K562 (cell line): ENCODE measurements at regions not wholly inside any gene's neighbourhood (a gene's known extent, or its start where the extent isn't known, plus 50 kb on each side); places are given as distances from the start of the nearest gene placed in this dataset.
A peak's percentile ranks its signal among the peaks of the same experiment; 100 is the strongest.

Experiments used
- ATAC-seq: fragments of 200-7000 bp; cut with Tn5 transposase; 3 replicates; pipeline ENCODE4 v1.9.1; 2020; ENCODE audit warnings: moderate library complexity
- BruUV-seq: library from RNA; stranded (reverse); fragments of 400-500 nt; replicated peaks from 2 replicates; lab custom pipeline; 2021; lab: Mats Ljungman, UMichigan
- CTCF ChIA-PET: fragments of 300-600 bp; formaldehyde crosslinking; extraction: SDS; loops from one replicate; lab custom pipeline; 2021; ENCODE audit warnings: low intra/inter-chr PET ratio; lab: Yijun Ruan, JAX
- POLR2A ChIA-PET: fragments of 300-600, 350-650 bp; sonication (Branson Sonifier 250); formaldehyde crosslinking; extraction: SDS; loops from one replicate; lab custom pipeline; 2021; ENCODE audit warnings: antibody characterized with exemption, inconsistent platforms; lab: Yijun Ruan, JAX
- DNase-seq, 4 experiments: peaks; one replicate each; pipeline versions ENCODE4 v3.0.0 to v3.0.0-alpha.2; 2011 to 2018; ENCODE audit warnings: low spot score in 3 of 4, mixed read lengths in 3 of 4; ENCODE audit errors: extremely low read depth in 1 of 4
- FAIRE-seq: peaks from 2 replicates; lab custom pipeline; 2011; peaks lifted over from hg19 to GRCh38; lab: Jason Lieb, UNC
- H2AFZ ChIP-seq: 2 replicates; pipeline ENCODE4 v1.6.0; 2011; ENCODE audit warnings: low read depth, low read length, control low read depth, inconsistent platforms
- H3K27ac ChIP-seq: fragments of 200-600 bp; 3 replicates; pipeline ENCODE4 v1.8.0; 2011; ENCODE audit warnings: low read depth, mild to moderate bottlenecking, control low read depth, inconsistent platforms, low read length, moderate library complexity, mixed read lengths; ENCODE audit errors: extremely low read depth
- H3K27me3 ChIP-seq, 2 experiments: fragments of 300-600 bp in 1 of 2; 2 replicates in 1 of 2; 3 replicates in 1 of 2; pipeline versions ENCODE4 v1.6.0 to v1.8.0; 2011; ENCODE audit warnings: inconsistent platforms in 2 of 2, low read length in 2 of 2, mild to moderate bottlenecking in 1 of 2, mixed read lengths in 1 of 2, moderate library complexity in 1 of 2; ENCODE audit not compliant: control insufficient read depth in 2 of 2, insufficient read depth in 2 of 2
- H3K36me3 ChIP-seq: fragments of 300-600 bp; 3 replicates; pipeline ENCODE4 v1.8.0; 2011; ENCODE audit warnings: mild to moderate bottlenecking, low read length, inconsistent platforms; ENCODE audit not compliant: control insufficient read depth, insufficient read depth
- H3K4me1 ChIP-seq, 2 experiments: fragments of 200-600 bp in 1 of 2; replicated peaks in 1 of 2; 2 replicates in 1 of 2; 3 replicates in 1 of 2; pipeline versions ENCODE4 v1.5.1 to v1.8.0; 2011; ENCODE audit warnings: inconsistent platforms in 2 of 2, low read length in 2 of 2, mild to moderate bottlenecking in 1 of 2, mixed read lengths in 1 of 2, moderate library complexity in 1 of 2; ENCODE audit not compliant: control insufficient read depth in 2 of 2, insufficient read depth in 2 of 2
- H3K4me2 ChIP-seq: 2 replicates; pipeline ENCODE4 v1.6.1; 2011; ENCODE audit warnings: low read length, control low read depth, inconsistent platforms, mixed read lengths; ENCODE audit not compliant: insufficient read depth
- H3K4me3 ChIP-seq: fragments of 200-600 bp; sonication (generic), shearing (Covaris generic); 2 replicates; pipeline ENCODE4 v1.5.1; 2016; ENCODE audit warnings: control low read depth, inconsistent platforms
- H3K79me2 ChIP-seq: fragments of 200-600 bp; 3 replicates; pipeline ENCODE4 v1.8.0; 2011; ENCODE audit warnings: low read length, inconsistent platforms; ENCODE audit not compliant: control insufficient read depth, insufficient read depth
- H3K9ac ChIP-seq, 2 experiments: 2 replicates each; pipeline versions ENCODE4 v1.6.0 to v1.6.1; 2011; ENCODE audit warnings: low read depth in 2 of 2, low read length in 2 of 2, control low read depth in 1 of 2, inconsistent platforms in 1 of 2, mild to moderate bottlenecking in 1 of 2, mixed read lengths in 1 of 2; ENCODE audit not compliant: insufficient read depth in 1 of 2
- H3K9me1 ChIP-seq: one replicate; pipeline ENCODE4 v1.6.0; 2011; ENCODE audit warnings: inconsistent platforms, mild to moderate bottlenecking, low read length, moderate library complexity; ENCODE audit not compliant: control insufficient read depth, insufficient read depth
- H3K9me3 ChIP-seq: replicated peaks from 2 replicates; pipeline ENCODE4 v1.5.1; 2011; ENCODE audit warnings: low read depth, low read length, inconsistent platforms; ENCODE audit not compliant: control insufficient read depth, insufficient read depth
- H4K20me1 ChIP-seq: replicated peaks from 2 replicates; pipeline ENCODE4 v1.6.1; 2011; ENCODE audit warnings: low read length, inconsistent platforms, mixed read lengths; ENCODE audit not compliant: control insufficient read depth, insufficient read depth
- ARNT ChIP-seq, 2 experiments: fragments of 450-650 bp; IDR thresholded peaks; 2 replicates each; pipeline ENCODE4 v1.6.1; 2016; ENCODE audit warnings: mild to moderate bottlenecking in 1 of 2
- COPS2 ChIP-seq: fragments of 450-650 bp; conservative IDR thresholded peaks from 2 replicates; pipeline ENCODE4 v1.6.1; 2016; ENCODE audit warnings: mild to moderate bottlenecking, moderate library complexity
- DDX20 ChIP-seq: fragments of 450-650 bp; IDR thresholded peaks from 2 replicates; pipeline ENCODE4 v1.6.1; 2016; ENCODE audit warnings: missing genetic modification characterization, low read depth, mild to moderate bottlenecking, missing compliant biosample characterization, moderate library complexity
- PHF8 ChIP-seq: fragments of 200-600 bp; sonication (generic); IDR thresholded peaks from 2 replicates; pipeline ENCODE4 v1.6.1; 2012; ENCODE audit warnings: mixed run types, mild to moderate bottlenecking, inconsistent platforms, low read length, moderate library complexity, borderline replicate concordance
- RBBP5 ChIP-seq: fragments of 200-600 bp; sonication (generic); IDR thresholded peaks from 2 replicates; pipeline ENCODE4 v1.6.1; 2012; ENCODE audit warnings: borderline replicate concordance, mild to moderate bottlenecking, low read length, control low read depth, inconsistent platforms; ENCODE audit not compliant: insufficient read depth, poor library complexity, severe bottlenecking
- ZNF224 ChIP-seq: sonication (generic); formaldehyde crosslinking; IDR thresholded peaks from 2 replicates; pipeline ENCODE4 v1.8.0; 2022; ENCODE audit warnings: mild to moderate bottlenecking, missing genetic modification reagents
- WGBS: fragments of 100-300 bp; shearing (Covaris generic); methylation state at CpG from one replicate; pipeline ENCODE4 v1.1.6; 2016; ENCODE audit warnings: low coverage, mixed read lengths; ENCODE audit not compliant: insufficient coverage; ENCODE audit errors: missing lambda C conversion rate; 5-methylcytosine and 5-hydroxymethylcytosine counted together
- in situ Hi-C: fragments of 300-500 bp; cut with MboI; formaldehyde crosslinking; loops from 4 replicates; pipeline ENCODE4 v1.15.0; 2018; ENCODE audit warnings: inconsistent platforms, mixed read lengths
- intact Hi-C: fragments of 100-400 bp; cut with micrococcal nuclease; formaldehyde crosslinking; loops from 2 replicates; pipeline ENCODE4 v1.14.2; 2022
- TF ChIP-seq, protein P1 (sequence below): fragments of 450-650 bp; IDR thresholded peaks from 2 replicates; pipeline ENCODE4 v1.6.1; 2016; ENCODE audit warnings: mild to moderate bottlenecking, moderate library complexity
- TF ChIP-seq, protein P2 (sequence below): fragments of 250-450 bp; sonication (Bioruptor Pico); IDR thresholded peaks from 2 replicates; pipeline ENCODE4 v1.8.0; 2022; ENCODE audit warnings: moderate library complexity, mild to moderate bottlenecking, inconsistent platforms

DNA sequence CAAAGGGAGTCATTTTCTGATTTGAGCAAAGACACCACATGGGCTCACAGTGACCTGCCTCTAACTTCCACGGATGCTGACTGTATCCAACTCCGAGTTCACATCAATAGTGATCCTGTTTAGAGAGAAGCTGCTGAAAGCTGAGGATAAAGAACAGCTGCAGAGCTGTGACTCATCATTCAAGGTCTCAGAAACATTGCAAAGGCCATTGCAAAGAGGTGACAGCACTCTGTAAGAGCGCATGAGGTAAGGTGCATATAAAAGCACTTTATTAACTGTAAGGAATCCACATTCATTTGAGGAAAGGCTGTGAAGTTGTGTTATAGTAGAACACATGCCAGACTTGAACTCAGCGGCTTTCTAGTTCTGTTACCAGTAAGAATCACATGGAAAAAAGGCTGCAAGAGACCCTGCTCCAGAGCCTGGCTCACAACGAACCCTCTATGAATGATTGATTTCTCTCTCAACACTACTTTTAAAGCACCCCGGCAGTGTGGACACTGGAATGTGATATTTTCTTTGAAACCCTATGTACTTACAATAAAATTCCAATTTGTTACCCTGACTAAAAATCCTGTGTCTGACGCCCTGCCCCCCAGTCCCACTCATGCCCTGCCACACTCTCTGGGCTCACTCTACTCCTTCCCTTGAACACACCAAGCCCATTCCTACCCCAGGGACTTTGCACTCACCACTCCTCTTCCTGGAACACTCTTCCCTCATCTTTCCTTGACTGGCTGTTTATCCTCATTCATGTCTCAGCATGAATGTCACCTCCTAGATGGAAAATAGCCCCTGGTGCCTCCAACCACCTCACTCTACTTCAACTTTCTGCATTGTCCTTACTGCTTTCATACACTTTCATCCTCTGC lies 111.2 kb downstream of the LSM3 start:
- BruUV-seq: no TSS peak
- intact Hi-C loops: no loop called here
- Histone ChIP-seq H3K79me2 (no peaks in the 10 kb centered on the region), H3K4me2 (no peak overlapping the region), H3K4me1 (peaks cover 6 to 23% of the 10 kb centered on the region in 2 experiments; a peak in 3 of 5 replicates), H3K9ac (no peak overlapping the region), H3K36me3 (no peaks in the 10 kb centered on the region), H2AFZ (peak overlapping the region; percentile 16; the same call in 1 of the 2 replicates), H3K27me3 (no peaks in the 10 kb centered on the region), H3K9me3 (no peaks in the 10 kb centered on the region), H3K27ac (peak overlapping the region; percentile 16; the same call in 1 of the 3 replicates), H3K4me3 (no peak overlapping the region), H3K9me1 (no peaks in the 10 kb centered on the region), H4K20me1 (no peaks in the 10 kb centered on the region)
- ChIA-PET CTCF (no interaction called here), POLR2A (interaction anchor here (0.5 to 1.9 kb wide), 9 partner anchors 10 to 158 kb away, joined by 3 to 5 read pairs (median 3); partner anchors contain the start of genes LSM3 and XPC)
- peak; percentile 94 for FAIRE-seq
- in situ Hi-C loops: no loop called here
- WGBS: 17% methylated on average over 7 of the region's 7 CpGs
- DNase-seq: peak; percentile 43 to 72 (median 56)
- peak; percentile 90 for ATAC-seq
- no peak for TF ChIP-seq ZNF224 (CRISPR knock-in tag)
- no peak for TF ChIP-seq COPS2
- no peak for TF ChIP-seq PHF8
- no peak for TF ChIP-seq RBBP5
- TF ChIP-seq, protein P1, sequence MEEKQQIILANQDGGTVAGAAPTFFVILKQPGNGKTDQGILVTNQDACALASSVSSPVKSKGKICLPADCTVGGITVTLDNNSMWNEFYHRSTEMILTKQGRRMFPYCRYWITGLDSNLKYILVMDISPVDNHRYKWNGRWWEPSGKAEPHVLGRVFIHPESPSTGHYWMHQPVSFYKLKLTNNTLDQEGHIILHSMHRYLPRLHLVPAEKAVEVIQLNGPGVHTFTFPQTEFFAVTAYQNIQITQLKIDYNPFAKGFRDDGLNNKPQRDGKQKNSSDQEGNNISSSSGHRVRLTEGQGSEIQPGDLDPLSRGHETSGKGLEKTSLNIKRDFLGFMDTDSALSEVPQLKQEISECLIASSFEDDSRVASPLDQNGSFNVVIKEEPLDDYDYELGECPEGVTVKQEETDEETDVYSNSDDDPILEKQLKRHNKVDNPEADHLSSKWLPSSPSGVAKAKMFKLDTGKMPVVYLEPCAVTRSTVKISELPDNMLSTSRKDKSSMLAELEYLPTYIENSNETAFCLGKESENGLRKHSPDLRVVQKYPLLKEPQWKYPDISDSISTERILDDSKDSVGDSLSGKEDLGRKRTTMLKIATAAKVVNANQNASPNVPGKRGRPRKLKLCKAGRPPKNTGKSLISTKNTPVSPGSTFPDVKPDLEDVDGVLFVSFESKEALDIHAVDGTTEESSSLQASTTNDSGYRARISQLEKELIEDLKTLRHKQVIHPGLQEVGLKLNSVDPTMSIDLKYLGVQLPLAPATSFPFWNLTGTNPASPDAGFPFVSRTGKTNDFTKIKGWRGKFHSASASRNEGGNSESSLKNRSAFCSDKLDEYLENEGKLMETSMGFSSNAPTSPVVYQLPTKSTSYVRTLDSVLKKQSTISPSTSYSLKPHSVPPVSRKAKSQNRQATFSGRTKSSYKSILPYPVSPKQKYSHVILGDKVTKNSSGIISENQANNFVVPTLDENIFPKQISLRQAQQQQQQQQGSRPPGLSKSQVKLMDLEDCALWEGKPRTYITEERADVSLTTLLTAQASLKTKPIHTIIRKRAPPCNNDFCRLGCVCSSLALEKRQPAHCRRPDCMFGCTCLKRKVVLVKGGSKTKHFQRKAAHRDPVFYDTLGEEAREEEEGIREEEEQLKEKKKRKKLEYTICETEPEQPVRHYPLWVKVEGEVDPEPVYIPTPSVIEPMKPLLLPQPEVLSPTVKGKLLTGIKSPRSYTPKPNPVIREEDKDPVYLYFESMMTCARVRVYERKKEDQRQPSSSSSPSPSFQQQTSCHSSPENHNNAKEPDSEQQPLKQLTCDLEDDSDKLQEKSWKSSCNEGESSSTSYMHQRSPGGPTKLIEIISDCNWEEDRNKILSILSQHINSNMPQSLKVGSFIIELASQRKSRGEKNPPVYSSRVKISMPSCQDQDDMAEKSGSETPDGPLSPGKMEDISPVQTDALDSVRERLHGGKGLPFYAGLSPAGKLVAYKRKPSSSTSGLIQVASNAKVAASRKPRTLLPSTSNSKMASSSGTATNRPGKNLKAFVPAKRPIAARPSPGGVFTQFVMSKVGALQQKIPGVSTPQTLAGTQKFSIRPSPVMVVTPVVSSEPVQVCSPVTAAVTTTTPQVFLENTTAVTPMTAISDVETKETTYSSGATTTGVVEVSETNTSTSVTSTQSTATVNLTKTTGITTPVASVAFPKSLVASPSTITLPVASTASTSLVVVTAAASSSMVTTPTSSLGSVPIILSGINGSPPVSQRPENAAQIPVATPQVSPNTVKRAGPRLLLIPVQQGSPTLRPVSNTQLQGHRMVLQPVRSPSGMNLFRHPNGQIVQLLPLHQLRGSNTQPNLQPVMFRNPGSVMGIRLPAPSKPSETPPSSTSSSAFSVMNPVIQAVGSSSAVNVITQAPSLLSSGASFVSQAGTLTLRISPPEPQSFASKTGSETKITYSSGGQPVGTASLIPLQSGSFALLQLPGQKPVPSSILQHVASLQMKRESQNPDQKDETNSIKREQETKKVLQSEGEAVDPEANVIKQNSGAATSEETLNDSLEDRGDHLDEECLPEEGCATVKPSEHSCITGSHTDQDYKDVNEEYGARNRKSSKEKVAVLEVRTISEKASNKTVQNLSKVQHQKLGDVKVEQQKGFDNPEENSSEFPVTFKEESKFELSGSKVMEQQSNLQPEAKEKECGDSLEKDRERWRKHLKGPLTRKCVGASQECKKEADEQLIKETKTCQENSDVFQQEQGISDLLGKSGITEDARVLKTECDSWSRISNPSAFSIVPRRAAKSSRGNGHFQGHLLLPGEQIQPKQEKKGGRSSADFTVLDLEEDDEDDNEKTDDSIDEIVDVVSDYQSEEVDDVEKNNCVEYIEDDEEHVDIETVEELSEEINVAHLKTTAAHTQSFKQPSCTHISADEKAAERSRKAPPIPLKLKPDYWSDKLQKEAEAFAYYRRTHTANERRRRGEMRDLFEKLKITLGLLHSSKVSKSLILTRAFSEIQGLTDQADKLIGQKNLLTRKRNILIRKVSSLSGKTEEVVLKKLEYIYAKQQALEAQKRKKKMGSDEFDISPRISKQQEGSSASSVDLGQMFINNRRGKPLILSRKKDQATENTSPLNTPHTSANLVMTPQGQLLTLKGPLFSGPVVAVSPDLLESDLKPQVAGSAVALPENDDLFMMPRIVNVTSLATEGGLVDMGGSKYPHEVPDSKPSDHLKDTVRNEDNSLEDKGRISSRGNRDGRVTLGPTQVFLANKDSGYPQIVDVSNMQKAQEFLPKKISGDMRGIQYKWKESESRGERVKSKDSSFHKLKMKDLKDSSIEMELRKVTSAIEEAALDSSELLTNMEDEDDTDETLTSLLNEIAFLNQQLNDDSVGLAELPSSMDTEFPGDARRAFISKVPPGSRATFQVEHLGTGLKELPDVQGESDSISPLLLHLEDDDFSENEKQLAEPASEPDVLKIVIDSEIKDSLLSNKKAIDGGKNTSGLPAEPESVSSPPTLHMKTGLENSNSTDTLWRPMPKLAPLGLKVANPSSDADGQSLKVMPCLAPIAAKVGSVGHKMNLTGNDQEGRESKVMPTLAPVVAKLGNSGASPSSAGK: peak; percentile 51
- no peak for TF ChIP-seq ARNT (IDR thresholded peaks at IDR 0.05)
- TF ChIP-seq, protein P2, sequence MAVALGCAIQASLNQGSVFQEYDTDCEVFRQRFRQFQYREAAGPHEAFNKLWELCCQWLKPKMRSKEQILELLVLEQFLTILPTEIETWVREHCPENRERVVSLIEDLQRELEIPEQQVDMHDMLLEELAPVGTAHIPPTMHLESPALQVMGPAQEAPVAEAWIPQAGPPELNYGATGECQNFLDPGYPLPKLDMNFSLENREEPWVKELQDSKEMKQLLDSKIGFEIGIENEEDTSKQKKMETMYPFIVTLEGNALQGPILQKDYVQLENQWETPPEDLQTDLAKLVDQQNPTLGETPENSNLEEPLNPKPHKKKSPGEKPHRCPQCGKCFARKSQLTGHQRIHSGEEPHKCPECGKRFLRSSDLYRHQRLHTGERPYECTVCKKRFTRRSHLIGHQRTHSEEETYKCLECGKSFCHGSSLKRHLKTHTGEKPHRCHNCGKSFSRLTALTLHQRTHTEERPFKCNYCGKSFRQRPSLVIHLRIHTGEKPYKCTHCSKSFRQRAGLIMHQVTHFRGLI (CRISPR knock-in tag): no peak
- TF ChIP-seq DDX20: no peak
